WI38 (cell line): ENCODE measurements at regions not wholly inside any gene's neighbourhood (a gene's known extent, or its start where the extent isn't known, plus 50 kb on each side); places are given as distances from the start of the nearest gene placed in this dataset.

ENCODE experiments used
- H3K4me3 ChIP-seq: 2 replicates; pipeline ENCODE4 v1.5.1; 2011; ENCODE audit warnings: low read depth, mild to moderate bottlenecking, control low read depth, low read length
- TF ChIP-seq, protein P1 (sequence below): IDR thresholded peaks from 2 replicates; pipeline ENCODE4 v1.5.1; 2012; ENCODE audit warnings: low read depth, mild to moderate bottlenecking, control low read depth, low read length

DNA sequence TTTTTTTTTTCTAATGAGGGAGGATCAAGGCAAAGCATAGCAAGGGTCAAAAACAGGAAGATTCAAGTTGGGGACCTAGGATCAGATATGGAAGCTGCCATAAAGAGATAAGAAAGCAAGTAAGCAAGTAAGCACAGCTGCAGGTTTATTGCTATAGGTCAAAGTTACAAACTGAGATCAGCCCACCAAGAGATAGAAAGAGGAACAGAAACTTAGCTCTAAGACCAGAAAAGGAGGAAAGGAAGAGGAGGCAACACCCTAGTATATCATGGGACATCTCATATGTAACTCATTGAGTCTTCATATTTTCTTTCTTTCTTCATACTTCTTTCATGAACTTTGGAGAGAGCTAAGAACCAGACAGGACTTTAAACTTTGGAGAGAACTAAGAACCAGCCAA is 295.9 kb upstream of the CRIM1 start:
- TF ChIP-seq, protein P1, sequence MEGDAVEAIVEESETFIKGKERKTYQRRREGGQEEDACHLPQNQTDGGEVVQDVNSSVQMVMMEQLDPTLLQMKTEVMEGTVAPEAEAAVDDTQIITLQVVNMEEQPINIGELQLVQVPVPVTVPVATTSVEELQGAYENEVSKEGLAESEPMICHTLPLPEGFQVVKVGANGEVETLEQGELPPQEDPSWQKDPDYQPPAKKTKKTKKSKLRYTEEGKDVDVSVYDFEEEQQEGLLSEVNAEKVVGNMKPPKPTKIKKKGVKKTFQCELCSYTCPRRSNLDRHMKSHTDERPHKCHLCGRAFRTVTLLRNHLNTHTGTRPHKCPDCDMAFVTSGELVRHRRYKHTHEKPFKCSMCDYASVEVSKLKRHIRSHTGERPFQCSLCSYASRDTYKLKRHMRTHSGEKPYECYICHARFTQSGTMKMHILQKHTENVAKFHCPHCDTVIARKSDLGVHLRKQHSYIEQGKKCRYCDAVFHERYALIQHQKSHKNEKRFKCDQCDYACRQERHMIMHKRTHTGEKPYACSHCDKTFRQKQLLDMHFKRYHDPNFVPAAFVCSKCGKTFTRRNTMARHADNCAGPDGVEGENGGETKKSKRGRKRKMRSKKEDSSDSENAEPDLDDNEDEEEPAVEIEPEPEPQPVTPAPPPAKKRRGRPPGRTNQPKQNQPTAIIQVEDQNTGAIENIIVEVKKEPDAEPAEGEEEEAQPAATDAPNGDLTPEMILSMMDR, result no peak
- no peak overlapping the region for H3K4me3 ChIP-seq

DNA sequence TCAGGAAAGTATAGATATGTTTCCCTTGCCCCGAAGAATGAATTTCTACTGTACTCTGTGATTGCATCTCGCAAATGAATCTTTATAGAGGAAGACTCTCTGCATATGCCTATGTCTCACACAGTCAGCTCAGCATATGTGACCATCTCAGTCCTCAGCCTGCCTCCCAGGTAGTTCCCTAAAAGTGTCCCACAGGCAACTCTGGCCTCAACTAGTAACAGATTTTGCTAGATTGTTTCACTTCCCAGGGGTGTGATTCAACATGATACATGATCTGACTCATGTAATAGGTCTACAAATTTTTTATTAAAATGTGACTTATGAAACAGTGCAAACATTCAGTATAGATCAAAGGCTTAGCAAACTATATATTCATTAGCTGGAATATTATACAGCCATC is 296.6 kb upstream of the CRIM1 start:
- no peak overlapping the region for H3K4me3 ChIP-seq
- TF ChIP-seq, protein P1, result no peak

DNA sequence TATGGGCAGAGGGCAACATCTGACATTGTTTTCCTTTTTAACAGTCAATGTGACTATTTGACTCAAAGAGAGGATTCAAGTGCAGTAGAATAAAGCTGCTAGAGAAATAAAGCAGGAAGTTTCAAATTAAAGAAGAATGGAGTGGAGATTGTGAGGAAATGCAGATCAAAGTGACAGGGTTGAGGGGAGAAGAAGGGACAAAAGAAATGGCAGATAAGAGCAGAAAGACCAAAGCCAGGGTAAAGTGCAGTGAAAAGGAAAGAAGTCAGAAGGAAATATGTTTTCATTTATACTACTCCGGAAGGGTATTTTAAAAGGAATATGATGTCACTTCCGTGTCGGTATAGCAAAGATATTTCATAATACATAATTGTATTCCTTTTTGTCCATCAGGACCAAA is 297.5 kb upstream of the CRIM1 start:
- TF ChIP-seq, protein P1, result no peak
- H3K4me3 ChIP-seq, result no peak overlapping the region

DNA sequence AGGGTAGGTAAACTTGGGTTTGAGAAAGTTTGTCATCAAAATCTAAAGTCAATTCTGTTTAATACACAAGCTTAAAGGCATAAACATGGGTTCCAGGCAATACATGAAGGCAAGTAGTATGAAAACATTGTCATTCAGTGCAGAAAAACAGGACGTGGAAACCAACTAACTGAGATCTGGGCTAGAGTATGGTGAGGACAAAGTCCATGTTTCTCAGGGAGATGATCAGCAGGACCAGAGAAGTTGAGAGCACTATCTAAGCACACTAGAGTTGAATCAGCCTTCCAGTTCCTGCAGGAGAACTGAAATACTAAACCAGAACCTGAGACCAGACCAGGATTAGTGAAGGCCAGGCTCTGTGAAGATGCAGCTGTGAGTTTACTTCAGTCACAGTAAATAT is 302.8 kb upstream of the CRIM1 start:
- H3K4me3 ChIP-seq, result no peak overlapping the region
- TF ChIP-seq, protein P1, result no peak

DNA sequence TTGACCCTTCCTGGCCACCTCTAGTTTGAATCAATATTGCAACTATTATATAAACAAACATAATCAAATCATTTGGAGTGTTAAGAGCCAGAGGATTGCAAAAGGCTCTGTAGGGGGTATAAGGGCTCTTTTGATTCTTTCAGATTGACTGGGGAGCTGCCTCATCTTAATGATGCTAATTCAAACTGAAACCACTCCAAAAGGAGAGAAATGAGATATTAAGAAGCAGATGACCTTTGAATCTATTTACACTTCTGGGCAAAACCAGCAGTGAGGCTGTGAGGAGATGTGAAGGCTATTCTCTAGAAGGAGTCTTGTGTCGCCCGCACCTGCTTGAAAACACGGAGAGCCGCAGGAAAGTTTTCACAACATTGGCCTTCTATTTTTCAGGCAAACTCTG is 311.2 kb upstream of the CRIM1 start:
- TF ChIP-seq, protein P1, result no peak
- H3K4me3 ChIP-seq, result no peak overlapping the region

DNA sequence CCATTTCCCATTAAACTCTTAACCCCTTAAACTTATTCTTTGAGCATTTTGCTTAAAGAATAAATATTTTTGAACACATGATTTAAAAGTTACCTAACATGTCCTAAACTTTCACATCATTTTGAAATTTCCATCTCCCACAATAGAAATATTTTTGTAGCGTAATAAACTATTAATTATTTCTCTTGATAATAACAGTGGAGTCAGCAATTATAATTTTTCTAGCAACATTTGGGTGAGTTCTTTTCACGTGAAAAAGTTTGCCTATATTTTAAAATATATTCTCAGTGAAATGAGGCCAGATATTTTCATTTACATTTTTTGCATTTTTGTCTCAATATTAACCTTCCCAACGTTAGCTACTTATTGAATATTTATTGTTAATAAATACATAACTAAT is 320.4 kb upstream of the CRIM1 start:
- TF ChIP-seq, protein P1, result no peak
- H3K4me3 ChIP-seq, result no peak overlapping the region

DNA sequence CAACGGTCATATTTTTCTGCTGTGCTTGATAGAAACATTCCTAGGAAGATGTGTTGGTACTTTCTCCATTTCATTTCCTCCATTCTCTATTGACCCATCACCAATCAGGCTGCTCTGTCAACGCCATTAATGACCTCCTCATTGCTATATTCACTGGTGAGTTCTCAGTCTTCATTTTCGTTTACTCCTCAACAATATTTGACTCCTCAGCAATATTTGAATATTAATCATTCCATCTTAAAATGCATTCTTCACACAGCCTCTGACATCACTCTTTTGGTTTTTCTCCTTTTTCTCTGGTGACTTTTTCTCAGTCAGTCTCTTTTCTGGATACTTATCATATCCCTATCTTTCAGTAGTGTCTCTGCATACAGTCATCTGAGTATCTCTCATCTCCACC is 323.5 kb upstream of the CRIM1 start:
- TF ChIP-seq, protein P1, result no peak
- H3K4me3 ChIP-seq, result no peak overlapping the region

DNA sequence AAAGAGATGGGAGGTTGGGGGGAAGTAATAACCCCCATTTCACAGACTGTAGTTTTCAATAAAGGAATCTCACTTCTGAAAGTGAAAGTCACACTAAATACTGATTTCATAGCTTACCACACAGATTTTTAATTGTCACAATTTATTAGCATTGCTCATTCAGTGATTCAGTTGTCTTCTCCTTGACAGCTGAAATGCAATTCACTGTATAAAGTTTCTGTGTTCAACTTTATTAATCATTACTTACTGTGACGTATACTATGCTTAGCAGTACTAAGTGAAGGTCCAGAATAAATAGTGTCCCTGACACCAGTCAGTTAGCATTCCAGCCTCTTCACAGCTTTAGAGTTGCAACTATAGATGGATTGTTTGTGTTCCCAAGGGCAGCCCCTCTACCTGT is 324.1 kb upstream of the CRIM1 start:
- no peak overlapping the region for H3K4me3 ChIP-seq
- TF ChIP-seq, protein P1, result no peak
